Neuronal stem cell (in vitro differentiated cells): ENCODE measurements at regions not wholly inside any gene's neighbourhood (a gene's known extent, or its start where the extent isn't known, plus 50 kb on each side); places are given as distances from the start of the nearest gene placed in this dataset.

Source experiments
- DNase-seq: peaks from one replicate; pipeline ENCODE4 v3.0.0-alpha.2; 2013; ENCODE audit warnings: low spot score
- H2AFZ ChIP-seq: one replicate; pipeline ENCODE4 v1.6.1; 2013; ENCODE audit warnings: mild to moderate bottlenecking, low read length, inconsistent platforms
- H2AK5ac ChIP-seq: 2 replicates; pipeline ENCODE4 v1.6.1; 2013; ENCODE audit warnings: low read depth, mild to moderate bottlenecking, inconsistent platforms, low read length, moderate library complexity, mixed read lengths
- H2BK120ac ChIP-seq: 2 replicates; pipeline ENCODE4 v1.6.1; 2013; ENCODE audit warnings: low read depth, mild to moderate bottlenecking, inconsistent platforms, low read length, moderate library complexity, mixed read lengths
- H2BK12ac ChIP-seq: one replicate; pipeline ENCODE4 v1.6.1; 2013; ENCODE audit warnings: low read length, inconsistent platforms
- H2BK15ac ChIP-seq: 2 replicates; pipeline ENCODE4 v1.6.1; 2013; ENCODE audit warnings: mild to moderate bottlenecking, low read length, inconsistent platforms, mixed read lengths
- H2BK5ac ChIP-seq: one replicate; pipeline ENCODE4 v1.6.1; 2013; ENCODE audit warnings: inconsistent platforms, mild to moderate bottlenecking, low read length, moderate library complexity
- H3K14ac ChIP-seq: one replicate; pipeline ENCODE4 v1.6.1; 2013; ENCODE audit warnings: low read length, inconsistent platforms
- H3K18ac ChIP-seq: 2 replicates; pipeline ENCODE4 v1.6.1; 2013; ENCODE audit warnings: low read length, inconsistent platforms
- H3K23ac ChIP-seq: 2 replicates; pipeline ENCODE4 v1.6.1; 2013; ENCODE audit warnings: low read depth, mild to moderate bottlenecking, mixed read lengths, low read length, inconsistent platforms; ENCODE audit not compliant: poor library complexity
- H3K27ac ChIP-seq: replicated peaks from 3 replicates; pipeline ENCODE4 v1.5.1; 2013; ENCODE audit warnings: low read length, inconsistent platforms
- H3K27me3 ChIP-seq, 3 experiments: 2 replicates each; pipeline ENCODE4 v1.6.1; 2013; ENCODE audit warnings: low read length in 3 of 3, mild to moderate bottlenecking in 2 of 3, inconsistent platforms in 1 of 3, low read depth in 1 of 3, mixed read lengths in 1 of 3, moderate library complexity in 1 of 3; ENCODE audit not compliant: control insufficient read depth in 3 of 3, insufficient read depth in 3 of 3
- H3K36me3 ChIP-seq, 2 donors: replicated peaks in 1 of 2; 2 replicates each; pipeline ENCODE4 v1.6.1; 2013; ENCODE audit warnings: low read length in 2 of 2; ENCODE audit not compliant: control insufficient read depth in 2 of 2, insufficient read depth in 2 of 2
- H3K4ac ChIP-seq: 2 replicates; pipeline ENCODE4 v1.6.1; 2013; ENCODE audit warnings: inconsistent platforms, mild to moderate bottlenecking, low read length, moderate library complexity
- H3K4me1 ChIP-seq, 2 donors: 1 replicate in 1 of 2; 2 replicates in 1 of 2; pipeline ENCODE4 v1.6.1; 2013; ENCODE audit warnings: low read length in 2 of 2, low read depth in 1 of 2; ENCODE audit not compliant: control insufficient read depth in 2 of 2, insufficient read depth in 1 of 2
- H3K4me2 ChIP-seq: one replicate; pipeline ENCODE4 v1.6.1; 2013; ENCODE audit warnings: mild to moderate bottlenecking, low read length, inconsistent platforms; ENCODE audit not compliant: insufficient read depth, poor library complexity, severe bottlenecking
- H3K4me3 ChIP-seq, 2 donors: 2 replicates each; pipeline ENCODE4 v1.5.1; 2013; ENCODE audit warnings: low read length in 2 of 2, mild to moderate bottlenecking in 2 of 2, inconsistent platforms in 1 of 2, moderate library complexity in 1 of 2
- H3K79me1 ChIP-seq: one replicate; pipeline ENCODE4 v1.6.1; 2013; ENCODE audit warnings: low read depth, mild to moderate bottlenecking, inconsistent platforms, low read length, moderate library complexity
- H3K9ac ChIP-seq: one replicate; pipeline ENCODE4 v1.6.1; 2013; ENCODE audit warnings: mild to moderate bottlenecking, low read depth, low read length, inconsistent platforms; ENCODE audit not compliant: poor library complexity
- H3K9me3 ChIP-seq, 2 donors: replicated peaks in 1 of 2; 2 replicates each; pipeline versions ENCODE3 to v1.6.1; 2013; ENCODE audit warnings: low read length in 2 of 2, mild to moderate bottlenecking in 2 of 2, inconsistent platforms in 1 of 2, low read depth in 1 of 2, mixed read lengths in 1 of 2, moderate library complexity in 1 of 2; ENCODE audit not compliant: control insufficient read depth in 2 of 2, insufficient read depth in 1 of 2
- H4K8ac ChIP-seq: one replicate; pipeline ENCODE4 v1.6.1; 2013; ENCODE audit warnings: low read depth, mild to moderate bottlenecking, inconsistent platforms, low read length, moderate library complexity
- H4K91ac ChIP-seq: one replicate; pipeline ENCODE4 v1.6.1; 2013; ENCODE audit warnings: low read length, low read depth, mild to moderate bottlenecking, inconsistent platforms; ENCODE audit not compliant: poor library complexity
- WGBS, 2 donors: extraction: QIAGEN DNeasy Blood & Tissue Kit; methylation state at CpG; one replicate each; pipeline ENCODE4 v1.1.7; 2013; ENCODE audit warnings: missing lambda C conversion rate in 2 of 2, mixed read lengths in 1 of 2; ENCODE audit not compliant: insufficient read length in 2 of 2, insufficient replicate concordance in 1 of 2; ENCODE audit errors: extremely low coverage in 2 of 2; 5-methylcytosine and 5-hydroxymethylcytosine counted together

GRCh38 chr6:19319005-19319404 is 518.2 kb upstream of the ID4 start:
- no peak for DNase-seq
- H4K8ac ChIP-seq = no peak overlapping the region
- H3K18ac ChIP-seq = no peak overlapping the region
- H3K27me3 ChIP-seq = no peaks in the 10 kb centered on the region
- H3K79me1 ChIP-seq = no peaks in the 10 kb centered on the region
- no peak overlapping the region for H2BK15ac ChIP-seq
- H2AK5ac ChIP-seq = no peak overlapping the region
- H3K14ac ChIP-seq = no peak overlapping the region
- H3K4ac ChIP-seq = no peak overlapping the region
- no peak overlapping the region for H2BK12ac ChIP-seq
- H3K9me3 ChIP-seq = peaks cover 0 to 10% of the 10 kb centered on the region in 2 donors
- peaks cover 3 to 9% of the 10 kb centered on the region in 2 donors for H3K4me1 ChIP-seq
- H2BK5ac ChIP-seq = no peak overlapping the region
- H3K36me3 ChIP-seq = no peaks in the 10 kb centered on the region
- H3K4me3 ChIP-seq = no peak overlapping the region
- no peak overlapping the region for H3K4me2 ChIP-seq
- no CpG with 5 or more reads among the region's 1 CpG for WGBS, 2 donors
- H3K9ac ChIP-seq = no peak overlapping the region
- no peak overlapping the region for H2BK120ac ChIP-seq
- no peak overlapping the region for H3K23ac ChIP-seq
- H2AFZ ChIP-seq = no peak overlapping the region
- H3K27ac ChIP-seq = no peak overlapping the region
- no peak overlapping the region for H4K91ac ChIP-seq

DNA sequence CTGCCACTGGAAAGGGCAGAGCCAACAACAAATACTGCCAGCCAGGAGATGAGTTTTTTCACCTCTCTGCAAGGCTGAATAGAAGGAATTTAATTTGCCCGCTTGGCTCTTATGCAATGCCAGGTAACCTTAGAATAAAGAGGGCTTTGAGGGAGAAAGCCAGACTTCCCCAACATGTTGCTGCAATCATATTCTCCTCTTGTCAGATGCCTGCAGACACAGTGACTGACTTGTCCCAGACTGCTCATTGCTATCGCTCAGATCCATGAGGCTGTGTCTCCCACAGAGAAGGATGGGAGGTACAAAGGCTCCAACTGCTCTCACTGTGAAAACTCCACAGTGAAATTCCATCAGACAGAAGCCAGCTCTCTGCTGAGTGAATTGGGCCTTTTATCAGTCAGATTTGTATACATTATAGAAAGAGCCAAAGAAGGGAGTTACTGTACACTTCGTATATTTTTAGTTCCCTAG is 517.0 kb upstream of the ID4 start:
- H2AFZ ChIP-seq = peak overlapping the region; percentile 78
- no peak overlapping the region for H3K9ac ChIP-seq
- WGBS, 2 donors = no CpG with 5 or more reads among the region's 3 CpGs
- no peak overlapping the region for H3K18ac ChIP-seq
- H3K23ac ChIP-seq = no peak overlapping the region
- H3K4me2 ChIP-seq = no peak overlapping the region
- no peaks in the 10 kb centered on the region for H3K36me3 ChIP-seq
- H2BK5ac ChIP-seq = no peak overlapping the region
- no peak overlapping the region for H2AK5ac ChIP-seq
- no peak for DNase-seq
- H3K27ac ChIP-seq = no peak overlapping the region
- H3K79me1 ChIP-seq = no peaks in the 10 kb centered on the region
- no peak overlapping the region for H4K8ac ChIP-seq
- H3K4me3 ChIP-seq = no peak overlapping the region
- H3K27me3 ChIP-seq = no peaks in the 10 kb centered on the region
- H2BK15ac ChIP-seq = no peak overlapping the region
- H3K9me3 ChIP-seq = no peaks in the 10 kb centered on the region
- peaks cover 3 to 9% of the 10 kb centered on the region in 2 donors for H3K4me1 ChIP-seq
- no peak overlapping the region for H2BK120ac ChIP-seq
- no peak overlapping the region for H2BK12ac ChIP-seq
- no peak overlapping the region for H4K91ac ChIP-seq
- no peak overlapping the region for H3K4ac ChIP-seq
- no peak overlapping the region for H3K14ac ChIP-seq

- H2BK5ac ChIP-seq = no peak overlapping the region
- no peak overlapping the region for H3K4me2 ChIP-seq
- H3K36me3 ChIP-seq = no peaks in the 10 kb centered on the region
- no peak overlapping the region for H2BK120ac ChIP-seq
- peaks cover 0 to 3% of the 10 kb centered on the region in 2 donors for H3K9me3 ChIP-seq
- peaks cover 3 to 13% of the 10 kb centered on the region in 2 donors for H3K4me1 ChIP-seq
- H2AK5ac ChIP-seq = no peak overlapping the region
- H3K9ac ChIP-seq = no peak overlapping the region
- H3K23ac ChIP-seq = no peak overlapping the region
- H2AFZ ChIP-seq = no peak overlapping the region
- no peak overlapping the region for H3K4ac ChIP-seq
- no peak overlapping the region for H2BK15ac ChIP-seq
- no peak overlapping the region for H4K91ac ChIP-seq
- H4K8ac ChIP-seq = no peak overlapping the region
- no peak overlapping the region for H3K27ac ChIP-seq
- no peaks in the 10 kb centered on the region for H3K27me3 ChIP-seq
- no peaks in the 10 kb centered on the region for H3K79me1 ChIP-seq
- no peak overlapping the region for H3K14ac ChIP-seq
- no peak overlapping the region for H3K18ac ChIP-seq
- H2BK12ac ChIP-seq = no peak overlapping the region
- DNase-seq = no peak
- no peak overlapping the region for H3K4me3 ChIP-seq
- no CpG with 5 or more reads among the region's 5 CpGs for WGBS, 2 donors
Observed at GRCh38 chr6:19322691-19323485, 514.3 kb upstream of the ID4 start.

DNA sequence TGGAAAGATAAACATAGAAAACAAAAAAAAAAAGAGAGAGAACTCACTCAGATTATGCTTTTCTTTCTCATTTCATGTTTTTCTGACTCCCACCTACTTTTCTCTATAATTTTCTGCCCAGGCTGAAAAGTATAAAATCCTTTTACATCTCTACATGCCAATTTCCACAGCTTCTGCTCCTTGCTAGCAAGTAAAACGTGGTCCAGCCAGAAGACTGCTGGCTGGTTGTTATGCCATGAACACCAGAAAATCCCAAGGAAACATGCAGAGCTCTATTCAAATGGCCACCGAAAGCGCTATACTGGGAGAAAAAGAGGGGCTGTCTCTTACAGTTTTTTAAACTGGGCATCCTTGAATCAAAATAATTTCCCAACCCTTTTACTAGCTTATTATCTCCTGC is 512.8 kb upstream of the ID4 start:
- Histone ChIP-seq H3K36me3 (no peaks in the 10 kb centered on the region), H2BK15ac (no peak overlapping the region), H2AFZ (no peak overlapping the region), H3K4ac (no peak overlapping the region), H3K9ac (no peak overlapping the region), H4K8ac (no peak overlapping the region), H2AK5ac (no peak overlapping the region), H4K91ac (no peak overlapping the region), H3K27me3 (no peaks in the 10 kb centered on the region), H3K4me1 (peaks cover 3 to 13% of the 10 kb centered on the region in 2 donors), H2BK5ac (no peak overlapping the region), H3K27ac (no peak overlapping the region), H3K23ac (no peak overlapping the region), H3K18ac (no peak overlapping the region), H3K4me2 (no peak overlapping the region), H3K9me3 (peaks cover 0 to 3% of the 10 kb centered on the region in 2 donors), H2BK120ac (no peak overlapping the region), H3K79me1 (no peaks in the 10 kb centered on the region), H2BK12ac (no peak overlapping the region), H3K4me3 (no peak overlapping the region), H3K14ac (no peak overlapping the region)
- WGBS, 2 donors = no CpG with 5 or more reads among the region's 3 CpGs
- DNase-seq = no peak
